HEK293T (cell line): ENCODE measurements at regions not wholly inside any gene's neighbourhood (a gene's known extent, or its start where the extent isn't known, plus 50 kb on each side); places are given as distances from the start of the nearest gene placed in this dataset.
"Not testable (repeated sequence)": the region's sequence is repeated elsewhere in the genome, so short reads cannot be mapped to it uniquely, and the experiment has no call there.

Experiments
- ARNT ChIP-seq: fragments of 450-650 bp; IDR thresholded peaks from 2 replicates; pipeline ENCODE4 v1.6.1; 2017; ENCODE audit warnings: mild to moderate bottlenecking
- FOXA1 ChIP-seq: fragments of 450-650 bp; IDR thresholded peaks from 2 replicates; pipeline ENCODE4 v1.6.1; 2016; ENCODE audit warnings: mild to moderate bottlenecking
- FOXM1 ChIP-seq: fragments of 450-650 bp; IDR thresholded peaks from 2 replicates; pipeline ENCODE4 v1.6.1; 2017; ENCODE audit warnings: mild to moderate bottlenecking, borderline replicate concordance
- L3MBTL2 ChIP-seq: fragments of 450-650 bp; conservative IDR thresholded peaks from 2 replicates; pipeline ENCODE4 v1.6.1; 2016; ENCODE audit warnings: mild to moderate bottlenecking
- LEF1 ChIP-seq: fragments of 450-650 bp; IDR thresholded peaks from 2 replicates; pipeline ENCODE4 v1.6.1; 2017; ENCODE audit warnings: mild to moderate bottlenecking, borderline replicate concordance
- NFRKB ChIP-seq: fragments of 450-650 bp; IDR thresholded peaks from 2 replicates; pipeline ENCODE4 v1.6.1; 2016; ENCODE audit warnings: mild to moderate bottlenecking, moderate library complexity
- TARDBP ChIP-seq: fragments of 450-650 bp; IDR thresholded peaks from 2 replicates; pipeline ENCODE4 v1.6.1; 2016

DNA sequence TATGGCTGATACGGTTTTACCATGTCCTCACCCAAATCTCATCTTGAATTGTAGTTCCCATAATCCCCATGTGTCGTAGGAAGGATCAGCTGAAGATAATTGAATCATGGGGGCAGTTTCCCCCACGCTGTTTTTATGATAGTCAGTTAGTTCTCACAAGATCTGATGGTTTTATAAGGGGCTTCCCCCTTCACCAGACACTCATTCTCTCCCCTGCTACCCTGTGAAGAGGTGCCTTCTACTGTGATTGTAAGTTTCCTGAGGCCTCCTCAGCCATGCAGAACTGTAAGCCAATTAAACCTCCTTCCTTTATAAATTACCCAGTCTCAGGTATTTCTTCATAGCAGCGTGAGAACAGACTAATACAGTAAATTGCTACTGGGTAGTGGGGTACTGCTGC is 139.6 kb upstream of the VANGL1 start:
- not testable (repeated sequence) for TF ChIP-seq ARNT, NFRKB, LEF1, L3MBTL2, FOXA1, TARDBP, FOXM1
